ENCODE measurements at regions not wholly inside any gene's neighbourhood (a gene's known extent, or its start where the extent isn't known, plus 50 kb on each side); places are given as distances from the start of the nearest gene placed in this dataset.

GRCh38 chr3:152944671-152945070 lies 109.7 kb downstream of the P2RY1 start:
- ATAC-seq (ENCODE audit: insufficient read depth, low read depth): no peak
- no peak overlapping the region for H3K4me3 ChIP-seq (ENCODE audit: low read depth in 1 of 2, low read length in 2 of 2)
- no peak for DNase-seq
- no peaks in the 10 kb centered on the region for H3K9me3 ChIP-seq (ENCODE audit: insufficient read depth, low read length, severe bottlenecking)
- no peak for TF ChIP-seq CTCF (IDR thresholded peaks at IDR 0.05; ENCODE audit: borderline replicate concordance, extremely low read depth, low read length, poor library complexity, severe bottlenecking)
- TF ChIP-seq EZH2 (IDR thresholded peaks at IDR 0.05; ENCODE audit: borderline replicate concordance, low read depth, low read length, severe bottlenecking): no peak
- no peak overlapping the region for H3K4me2 ChIP-seq (ENCODE audit: insufficient read depth, low read length)
- H3K9ac ChIP-seq (ENCODE audit: low read depth, low read length): no peak overlapping the region
- no peaks in the 10 kb centered on the region for H3K4me1 ChIP-seq (ENCODE audit: insufficient read depth, low read length)
- no peaks in the 10 kb centered on the region for H3K27me3 ChIP-seq (ENCODE audit: insufficient read depth, low read length, poor library complexity)
- H3K36me3 ChIP-seq (ENCODE audit: insufficient read depth, low read length): no peaks in the 10 kb centered on the region
- no peaks in the 10 kb centered on the region for H4K20me1 ChIP-seq (ENCODE audit: insufficient read depth, low read length)
- no peak overlapping the region for H2AFZ ChIP-seq (ENCODE audit: low read depth, low read length)
- no peak overlapping the region for H3K27ac ChIP-seq (ENCODE audit: low read length)
- H3K79me2 ChIP-seq (ENCODE audit: insufficient read depth, low read length): no peaks in the 10 kb centered on the region

GRCh38 chr3:152945556-152945955 lies 110.6 kb downstream of the P2RY1 start:
- ATAC-seq (ENCODE audit: insufficient read depth, low read depth): no peak
- H3K9me3 ChIP-seq (ENCODE audit: insufficient read depth, low read length, severe bottlenecking): no peaks in the 10 kb centered on the region
- no peak overlapping the region for H2AFZ ChIP-seq (ENCODE audit: low read depth, low read length)
- TF ChIP-seq CTCF (IDR thresholded peaks at IDR 0.05; ENCODE audit: borderline replicate concordance, extremely low read depth, low read length, poor library complexity, severe bottlenecking) (no peak), EZH2 (IDR thresholded peaks at IDR 0.05; ENCODE audit: borderline replicate concordance, low read depth, low read length, severe bottlenecking) (no peak)
- H3K27ac ChIP-seq (ENCODE audit: low read length): no peak overlapping the region
- no peaks in the 10 kb centered on the region for H3K36me3 ChIP-seq (ENCODE audit: insufficient read depth, low read length)
- no peaks in the 10 kb centered on the region for H3K27me3 ChIP-seq (ENCODE audit: insufficient read depth, low read length, poor library complexity)
- no peak overlapping the region for H3K4me2 ChIP-seq (ENCODE audit: insufficient read depth, low read length)
- no peak overlapping the region for H3K4me3 ChIP-seq (ENCODE audit: low read depth in 1 of 2, low read length in 2 of 2)
- no peaks in the 10 kb centered on the region for H3K79me2 ChIP-seq (ENCODE audit: insufficient read depth, low read length)
- H3K4me1 ChIP-seq (ENCODE audit: insufficient read depth, low read length): no peaks in the 10 kb centered on the region
- no peaks in the 10 kb centered on the region for H4K20me1 ChIP-seq (ENCODE audit: insufficient read depth, low read length)
- DNase-seq: no peak
- no peak overlapping the region for H3K9ac ChIP-seq (ENCODE audit: low read depth, low read length)

- H3K4me2 ChIP-seq (ENCODE audit: insufficient read depth, low read length): no peak overlapping the region
- H3K9ac ChIP-seq (ENCODE audit: low read depth, low read length): no peak overlapping the region
- TF ChIP-seq EZH2 (IDR thresholded peaks at IDR 0.05; ENCODE audit: borderline replicate concordance, low read depth, low read length, severe bottlenecking): no peak
- TF ChIP-seq CTCF (IDR thresholded peaks at IDR 0.05; ENCODE audit: borderline replicate concordance, extremely low read depth, low read length, poor library complexity, severe bottlenecking): no peak
- DNase-seq (no peak), ATAC-seq (ENCODE audit: insufficient read depth, low read depth) (no peak)
- H3K27ac ChIP-seq (ENCODE audit: low read length): no peak overlapping the region
- H3K4me1 ChIP-seq (ENCODE audit: insufficient read depth, low read length): no peaks in the 10 kb centered on the region
- no peaks in the 10 kb centered on the region for H3K79me2 ChIP-seq (ENCODE audit: insufficient read depth, low read length)
- H3K36me3 ChIP-seq (ENCODE audit: insufficient read depth, low read length): no peaks in the 10 kb centered on the region
- H4K20me1 ChIP-seq (ENCODE audit: insufficient read depth, low read length): no peaks in the 10 kb centered on the region
- H3K4me3 ChIP-seq (ENCODE audit: low read depth in 1 of 2, low read length in 2 of 2): no peak overlapping the region
- H3K27me3 ChIP-seq (ENCODE audit: insufficient read depth, low read length, poor library complexity): no peaks in the 10 kb centered on the region
- no peak overlapping the region for H2AFZ ChIP-seq (ENCODE audit: low read depth, low read length)
- H3K9me3 ChIP-seq (ENCODE audit: insufficient read depth, low read length, severe bottlenecking): no peaks in the 10 kb centered on the region
Observed at GRCh38 chr3:152957491-152957890, 122.6 kb downstream of the P2RY1 start.

- DNase-seq (no peak), ATAC-seq (ENCODE audit: insufficient read depth, low read depth) (no peak)
- Histone ChIP-seq H3K27ac (ENCODE audit: low read length) (no peak overlapping the region), H3K4me2 (ENCODE audit: insufficient read depth, low read length) (no peak overlapping the region), H2AFZ (ENCODE audit: low read depth, low read length) (no peak overlapping the region), H3K9ac (ENCODE audit: low read depth, low read length) (no peak overlapping the region), H3K9me3 (ENCODE audit: insufficient read depth, low read length, severe bottlenecking) (no peaks in the 10 kb centered on the region), H3K36me3 (ENCODE audit: insufficient read depth, low read length) (no peaks in the 10 kb centered on the region), H4K20me1 (ENCODE audit: insufficient read depth, low read length) (no peaks in the 10 kb centered on the region), H3K79me2 (ENCODE audit: insufficient read depth, low read length) (no peaks in the 10 kb centered on the region), H3K4me1 (ENCODE audit: insufficient read depth, low read length) (no peaks in the 10 kb centered on the region), H3K27me3 (ENCODE audit: insufficient read depth, low read length, poor library complexity) (no peaks in the 10 kb centered on the region), H3K4me3 (ENCODE audit: low read depth in 1 of 2, low read length in 2 of 2) (no peak overlapping the region)
- TF ChIP-seq CTCF (IDR thresholded peaks at IDR 0.05; ENCODE audit: borderline replicate concordance, extremely low read depth, low read length, poor library complexity, severe bottlenecking) (no peak), EZH2 (IDR thresholded peaks at IDR 0.05; ENCODE audit: borderline replicate concordance, low read depth, low read length, severe bottlenecking) (no peak)
Observed at GRCh38 chr3:152959307-152959706, 124.4 kb downstream of the P2RY1 start.
